Astrocyte (in vitro differentiated cells and primary cell): ENCODE measurements at regions not wholly inside any gene's neighbourhood (a gene's known extent, or its start where the extent isn't known, plus 50 kb on each side); places are given as distances from the start of the nearest gene placed in this dataset.

Experiments
- DNase-seq: peaks from one replicate; pipeline ENCODE4 v3.0.0-alpha.2; 2010; ENCODE audit warnings: low read depth
- FAIRE-seq: peaks from 2 replicates; lab custom pipeline; 2011; peaks lifted over from hg19 to GRCh38; lab: Jason Lieb, UNC
- H2AFZ ChIP-seq: 2 replicates; pipeline ENCODE4 v1.6.0; 2012; ENCODE audit warnings: low read depth, low read length, inconsistent platforms
- H3K27ac ChIP-seq: 2 replicates; pipeline ENCODE4 v1.5.1; 2011; ENCODE audit warnings: low read depth, low read length, inconsistent platforms
- H3K27me3 ChIP-seq: 2 replicates; pipeline ENCODE4 v1.6.0; 2011; ENCODE audit warnings: low read length, inconsistent platforms; ENCODE audit not compliant: insufficient read depth
- H3K36me3 ChIP-seq: 2 replicates; pipeline ENCODE4 v1.5.1; 2011; ENCODE audit warnings: low read length, inconsistent platforms; ENCODE audit not compliant: insufficient read depth
- H3K4me1 ChIP-seq: 2 replicates; pipeline ENCODE4 v1.5.1; 2011; ENCODE audit warnings: low read length, inconsistent platforms; ENCODE audit not compliant: insufficient read depth
- H3K4me2 ChIP-seq: 2 replicates; pipeline ENCODE4 v1.6.0; 2012; ENCODE audit warnings: low read length, inconsistent platforms
- H3K4me3 ChIP-seq: 2 replicates; pipeline ENCODE4 v1.5.1; 2011; ENCODE audit warnings: low read depth, mild to moderate bottlenecking, low read length, inconsistent platforms; ENCODE audit not compliant: insufficient read depth
- H3K79me2 ChIP-seq: 2 replicates; pipeline ENCODE4 v1.6.0; 2012; ENCODE audit warnings: mild to moderate bottlenecking, low read length, inconsistent platforms; ENCODE audit not compliant: insufficient read depth
- H3K9ac ChIP-seq: 2 replicates; pipeline ENCODE4 v1.6.0; 2012; ENCODE audit warnings: mild to moderate bottlenecking, low read length, inconsistent platforms
- H3K9me3 ChIP-seq: 2 replicates; pipeline ENCODE4 v1.5.1; 2012; ENCODE audit warnings: low read depth, mild to moderate bottlenecking, low read length, inconsistent platforms; ENCODE audit not compliant: insufficient read depth
- H4K20me1 ChIP-seq: 2 replicates; pipeline ENCODE4 v1.6.0; 2012; ENCODE audit warnings: low read length, inconsistent platforms; ENCODE audit not compliant: insufficient read depth
- H3K27ac Mint-ChIP-seq: one replicate; pipeline ENCODE4 v1.8.0; 2021; ENCODE audit warnings: mild to moderate bottlenecking, mixed read lengths; ENCODE audit not compliant: unreplicated experiment
- H3K27me3 Mint-ChIP-seq: one replicate; pipeline ENCODE4 v1.8.0; 2021; ENCODE audit warnings: low read depth, mixed read lengths; ENCODE audit not compliant: unreplicated experiment
- H3K36me3 Mint-ChIP-seq: one replicate; pipeline ENCODE4 v1.8.0; 2021; ENCODE audit warnings: low read depth, mixed read lengths; ENCODE audit not compliant: unreplicated experiment
- H3K4me1 Mint-ChIP-seq: one replicate; pipeline ENCODE4 v1.8.0; 2021; ENCODE audit warnings: low read depth, mixed read lengths; ENCODE audit not compliant: unreplicated experiment
- H3K4me3 Mint-ChIP-seq: one replicate; pipeline ENCODE4 v1.8.0; 2021; ENCODE audit warnings: mild to moderate bottlenecking, moderate library complexity, mixed read lengths; ENCODE audit not compliant: unreplicated experiment
- H3K9me3 Mint-ChIP-seq: one replicate; pipeline ENCODE4 v1.8.0; 2021; ENCODE audit warnings: mild to moderate bottlenecking, mixed read lengths; ENCODE audit not compliant: unreplicated experiment
- CTCF ChIP-seq: IDR thresholded peaks from 2 replicates; pipeline ENCODE4 v1.5.1; 2011; ENCODE audit warnings: low read depth, mild to moderate bottlenecking, inconsistent platforms, low read length, moderate library complexity; ENCODE audit not compliant: insufficient read depth
- EZH2 ChIP-seq: IDR thresholded peaks from 2 replicates; pipeline ENCODE4 v1.6.1; 2012; ENCODE audit warnings: mild to moderate bottlenecking, low read length, inconsistent platforms; ENCODE audit not compliant: insufficient read depth

DNA sequence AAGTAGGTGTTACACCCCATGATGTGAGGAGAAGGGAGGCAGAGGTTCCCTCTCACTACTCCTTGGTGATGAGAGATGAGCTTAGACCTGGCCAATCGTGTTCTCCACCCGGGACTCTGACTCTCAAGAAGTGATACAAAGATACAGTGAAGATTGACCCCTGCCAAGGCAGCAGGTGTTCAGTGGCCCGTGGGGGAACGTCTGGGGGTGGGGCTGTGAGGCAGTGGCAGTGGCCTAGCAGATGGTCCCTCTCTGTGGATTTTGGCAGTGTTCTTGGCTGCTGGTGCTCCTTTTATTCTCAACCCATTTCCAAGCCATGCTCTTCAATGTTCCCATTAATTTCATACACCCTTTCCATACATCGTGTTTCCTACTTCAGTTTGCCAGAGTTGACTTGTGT, 120.4 kb upstream of the NEDD4L start:
- H2AFZ ChIP-seq, result no peak overlapping the region
- no peaks in the 10 kb centered on the region for H3K27me3 ChIP-seq
- H3K4me2 ChIP-seq, result no peak overlapping the region
- DNase-seq (no peak), FAIRE-seq (no peak)
- H3K4me3 Mint-ChIP-seq, result no peak overlapping the region
- H3K9me3 Mint-ChIP-seq, result no peaks in the 10 kb centered on the region
- H4K20me1 ChIP-seq, result no peaks in the 10 kb centered on the region
- no peaks in the 10 kb centered on the region for H3K79me2 ChIP-seq
- H3K36me3 ChIP-seq, result no peaks in the 10 kb centered on the region
- no peak overlapping the region for H3K27ac ChIP-seq
- no peaks in the 10 kb centered on the region for H3K9me3 ChIP-seq
- no peak overlapping the region for H3K27ac Mint-ChIP-seq
- TF ChIP-seq EZH2, result no peak
- TF ChIP-seq CTCF, result no peak
- peaks cover 4% of the 10 kb centered on the region for H3K4me1 Mint-ChIP-seq
- H3K36me3 Mint-ChIP-seq, result peaks cover 2% of the 10 kb centered on the region
- H3K4me3 ChIP-seq, result no peak overlapping the region
- peaks cover 5% of the 10 kb centered on the region for H3K27me3 Mint-ChIP-seq
- no peak overlapping the region for H3K9ac ChIP-seq
- peaks cover 8% of the 10 kb centered on the region for H3K4me1 ChIP-seq

DNA sequence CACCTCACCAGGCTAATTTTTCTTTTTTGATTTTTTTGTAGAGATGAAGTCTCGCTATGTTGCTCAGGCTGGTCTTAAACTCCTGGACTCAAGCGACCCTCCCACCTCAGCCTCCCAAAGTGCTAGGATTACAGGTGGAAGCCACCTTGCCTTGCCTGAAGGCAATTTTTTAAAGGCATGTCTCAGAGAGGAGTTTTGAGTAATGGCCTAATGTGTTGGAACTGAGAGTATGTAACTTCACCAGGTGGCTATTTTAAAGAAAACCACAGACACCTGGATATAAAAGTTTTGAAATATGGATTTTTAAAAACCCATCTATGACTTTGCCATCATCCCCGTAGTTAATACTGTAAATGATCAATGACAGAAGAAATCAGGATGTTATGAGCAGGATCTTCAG, 119.8 kb upstream of the ATP8B1 start:
- Mint-ChIP-seq H3K4me1 (peaks cover 4% of the 10 kb centered on the region), H3K4me3 (no peak overlapping the region), H3K27ac (no peak overlapping the region), H3K9me3 (peaks cover 3% of the 10 kb centered on the region), H3K27me3 (peaks cover 5% of the 10 kb centered on the region), H3K36me3 (peaks cover 2% of the 10 kb centered on the region)
- FAIRE-seq, result no peak
- Histone ChIP-seq H3K4me2 (no peak overlapping the region), H3K27me3 (no peaks in the 10 kb centered on the region), H3K36me3 (no peaks in the 10 kb centered on the region), H3K9ac (no peak overlapping the region), H3K27ac (no peak overlapping the region), H3K79me2 (no peaks in the 10 kb centered on the region), H3K4me3 (no peak overlapping the region), H4K20me1 (no peaks in the 10 kb centered on the region), H3K9me3 (no peaks in the 10 kb centered on the region), H2AFZ (no peak overlapping the region), H3K4me1 (peaks cover 8% of the 10 kb centered on the region)
- DNase-seq, result no peak
- TF ChIP-seq EZH2 (no peak), CTCF (no peak)

DNA sequence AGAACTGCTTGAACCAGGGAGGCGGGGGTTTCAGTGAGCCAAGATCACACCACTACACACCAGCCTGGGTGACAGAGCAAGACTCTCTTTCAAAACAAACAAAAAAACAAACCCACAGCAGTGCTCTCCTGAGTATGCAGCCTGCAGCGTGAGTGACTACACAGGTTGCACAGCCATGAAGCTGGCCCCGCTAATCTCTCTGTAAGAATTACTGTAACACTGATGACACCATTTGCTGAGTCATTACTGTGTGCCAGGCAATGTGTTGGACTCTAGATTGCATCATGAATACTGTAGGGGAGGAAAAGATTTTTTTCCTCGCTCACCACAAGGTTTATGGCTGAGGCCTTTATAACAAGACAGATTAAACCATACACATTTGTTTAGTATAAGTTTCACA, 118.6 kb upstream of the ATP8B1 start:
- no peak for FAIRE-seq
- H3K4me3 ChIP-seq, result no peak overlapping the region
- H3K4me2 ChIP-seq, result no peak overlapping the region
- H3K9me3 ChIP-seq, result no peaks in the 10 kb centered on the region
- peaks cover 2% of the 10 kb centered on the region for H3K36me3 Mint-ChIP-seq
- no peak overlapping the region for H3K27ac ChIP-seq
- H3K4me3 Mint-ChIP-seq, result no peak overlapping the region
- no peak overlapping the region for H2AFZ ChIP-seq
- H3K27me3 ChIP-seq, result no peaks in the 10 kb centered on the region
- peaks cover 4% of the 10 kb centered on the region for H3K4me1 Mint-ChIP-seq
- peaks cover 8% of the 10 kb centered on the region for H3K4me1 ChIP-seq
- no peaks in the 10 kb centered on the region for H4K20me1 ChIP-seq
- peaks cover 3% of the 10 kb centered on the region for H3K27me3 Mint-ChIP-seq
- DNase-seq, result no peak
- TF ChIP-seq EZH2, result no peak
- TF ChIP-seq CTCF, result no peak
- H3K27ac Mint-ChIP-seq, result no peak overlapping the region
- H3K9me3 Mint-ChIP-seq, result peaks cover 4% of the 10 kb centered on the region
- H3K79me2 ChIP-seq, result no peaks in the 10 kb centered on the region
- no peak overlapping the region for H3K9ac ChIP-seq
- H3K36me3 ChIP-seq, result no peaks in the 10 kb centered on the region
